K562 (cell line): ENCODE measurements at regions not wholly inside any gene's neighbourhood (a gene's known extent, or its start where the extent isn't known, plus 50 kb on each side); places are given as distances from the start of the nearest gene placed in this dataset.

ENCODE experiments used
- ARID4B ChIP-seq: sonication (generic); formaldehyde crosslinking; IDR thresholded peaks from 2 replicates; pipeline ENCODE4 v1.8.0; 2022; ENCODE audit warnings: mild to moderate bottlenecking, missing genetic modification reagents
- HDAC3 ChIP-seq: fragments of 450-650 bp; IDR thresholded peaks from 2 replicates; pipeline ENCODE4 v1.6.1; 2018; ENCODE audit warnings: borderline replicate concordance, mild to moderate bottlenecking, moderate library complexity; ENCODE audit not compliant: partially characterized antibody
- KDM2B ChIP-seq: fragments of 250-450 bp; sonication (Bioruptor Pico); IDR thresholded peaks from 2 replicates; pipeline ENCODE4 v1.8.0; 2021; ENCODE audit warnings: mild to moderate bottlenecking, moderate library complexity
- MEF2A ChIP-seq: IDR thresholded peaks from 2 replicates; pipeline ENCODE4 v1.6.1; 2011; ENCODE audit warnings: low read depth, mild to moderate bottlenecking, low read length, moderate library complexity; ENCODE audit not compliant: control insufficient read depth
- MIER1 ChIP-seq: fragments of 450-650 bp; IDR thresholded peaks from 2 replicates; pipeline ENCODE4 v1.6.1; 2016; ENCODE audit warnings: antibody characterized with exemption, mild to moderate bottlenecking, low read depth
- NFIX ChIP-seq: fragments of 250-450 bp; sonication (Bioruptor Pico); IDR thresholded peaks from 2 replicates; pipeline ENCODE4 v1.4.0; 2020; ENCODE audit warnings: low read depth, mild to moderate bottlenecking, moderate library complexity
- PRDM10 ChIP-seq: fragments of 450-650 bp; IDR thresholded peaks from 2 replicates; pipeline ENCODE4 v1.6.1; 2018; ENCODE audit not compliant: partially characterized antibody
- SMARCC2 ChIP-seq: fragments of 450-650 bp; IDR thresholded peaks from 2 replicates; pipeline ENCODE4 v1.6.1; 2017; ENCODE audit warnings: antibody characterized with exemption, moderate library complexity, mild to moderate bottlenecking, low read depth
- U2AF2 ChIP-seq: fragments of 200-400 bp; formaldehyde crosslinking; optimal IDR thresholded peaks from 2 replicates; pipeline ENCODE3; 2017; ENCODE audit warnings: low read depth, mild to moderate bottlenecking, low read length
- ZNF311 ChIP-seq: fragments of 250-450 bp; sonication (Bioruptor Pico); IDR thresholded peaks from 2 replicates; pipeline ENCODE4 v1.4.0; 2020; ENCODE audit warnings: mild to moderate bottlenecking, moderate library complexity
- TF ChIP-seq, protein P1 (sequence below): sonication (generic); formaldehyde crosslinking; IDR thresholded peaks from 2 replicates; pipeline ENCODE4 v1.4.0; 2020; ENCODE audit warnings: mild to moderate bottlenecking, missing genetic modification reagents
- TF ChIP-seq, protein P2 (sequence below), 2 experiments: fragments of 250-450 bp in 1 of 2; fragments of 450-650 bp in 1 of 2; sonication (Bioruptor Pico) in 1 of 2; IDR thresholded peaks; 2 replicates each; pipeline versions ENCODE4 v1.6.1 to v1.8.0; 2016 to 2021; ENCODE audit warnings: mild to moderate bottlenecking in 2 of 2, moderate library complexity in 2 of 2, missing compliant biosample characterization in 1 of 2, missing genetic modification characterization in 1 of 2
- TF ChIP-seq, protein P3 (sequence below): fragments of 250-450 bp; sonication (Bioruptor Pico); IDR thresholded peaks from 2 replicates; pipeline ENCODE4 v1.8.0; 2021; ENCODE audit warnings: moderate library complexity, mild to moderate bottlenecking, inconsistent platforms

DNA sequence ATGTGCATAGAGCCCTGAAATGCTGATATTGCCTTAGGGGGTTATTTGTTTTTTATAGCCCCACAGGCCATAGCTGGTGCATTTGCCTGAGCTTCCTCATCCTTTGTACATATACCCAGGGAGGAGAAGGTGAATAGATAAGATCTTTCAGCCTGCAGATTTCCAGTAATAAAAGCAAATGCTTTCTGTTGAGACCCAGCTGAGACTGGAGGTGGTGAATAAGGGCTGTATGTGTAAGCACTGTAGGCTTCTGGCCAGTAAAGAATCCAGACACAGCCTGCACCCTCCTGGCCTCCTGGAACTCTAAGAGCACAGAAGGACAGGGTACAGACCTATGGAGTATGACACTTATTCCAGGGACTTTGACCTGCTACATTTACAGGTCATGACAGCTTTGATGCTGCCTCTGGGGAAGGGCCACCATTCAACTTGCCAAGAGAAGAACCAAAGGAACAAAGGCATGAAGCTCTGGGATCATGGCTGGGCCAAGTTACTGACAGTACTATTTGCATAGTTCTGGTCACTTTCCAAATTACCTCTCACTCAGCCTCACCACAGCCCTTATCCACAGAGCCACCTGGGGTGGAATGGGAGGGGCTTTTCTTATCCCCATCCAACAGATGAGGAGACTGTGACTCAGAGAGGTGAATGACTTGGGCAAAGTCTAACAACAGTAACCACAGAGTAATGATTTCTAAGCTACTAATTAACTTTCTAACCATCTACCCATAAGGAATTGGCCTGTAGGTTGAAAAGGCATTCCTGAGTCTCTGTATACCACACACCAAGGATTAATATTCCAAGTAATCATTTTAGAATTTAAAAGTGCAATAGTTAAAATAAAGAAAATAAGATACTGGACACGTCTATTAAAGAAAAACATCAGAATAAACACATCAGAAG, 604.5 kb upstream of the KLF4 start (continued):
- TF ChIP-seq, protein P1, sequence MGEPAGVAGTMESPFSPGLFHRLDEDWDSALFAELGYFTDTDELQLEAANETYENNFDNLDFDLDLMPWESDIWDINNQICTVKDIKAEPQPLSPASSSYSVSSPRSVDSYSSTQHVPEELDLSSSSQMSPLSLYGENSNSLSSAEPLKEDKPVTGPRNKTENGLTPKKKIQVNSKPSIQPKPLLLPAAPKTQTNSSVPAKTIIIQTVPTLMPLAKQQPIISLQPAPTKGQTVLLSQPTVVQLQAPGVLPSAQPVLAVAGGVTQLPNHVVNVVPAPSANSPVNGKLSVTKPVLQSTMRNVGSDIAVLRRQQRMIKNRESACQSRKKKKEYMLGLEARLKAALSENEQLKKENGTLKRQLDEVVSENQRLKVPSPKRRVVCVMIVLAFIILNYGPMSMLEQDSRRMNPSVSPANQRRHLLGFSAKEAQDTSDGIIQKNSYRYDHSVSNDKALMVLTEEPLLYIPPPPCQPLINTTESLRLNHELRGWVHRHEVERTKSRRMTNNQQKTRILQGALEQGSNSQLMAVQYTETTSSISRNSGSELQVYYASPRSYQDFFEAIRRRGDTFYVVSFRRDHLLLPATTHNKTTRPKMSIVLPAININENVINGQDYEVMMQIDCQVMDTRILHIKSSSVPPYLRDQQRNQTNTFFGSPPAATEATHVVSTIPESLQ (CRISPR knock-in tag): no peak
- TF ChIP-seq SMARCC2 (peak; percentile 100), MEF2A (peak; percentile 72; the same call in 1 of the 2 replicates), NFIX (CRISPR knock-in tag) (no peak), ARID4B (CRISPR knock-in tag) (no peak), ZNF311 (CRISPR knock-in tag) (peak; percentile 77; the same call in 1 of the 2 replicates), U2AF2 (no peak), KDM2B (CRISPR knock-in tag) (no peak), HDAC3 (peak; percentile 98), MIER1 (no peak), PRDM10 (no peak)
- TF ChIP-seq, protein P2, sequence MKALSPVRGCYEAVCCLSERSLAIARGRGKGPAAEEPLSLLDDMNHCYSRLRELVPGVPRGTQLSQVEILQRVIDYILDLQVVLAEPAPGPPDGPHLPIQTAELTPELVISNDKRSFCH (CRISPR knock-in tag; IDR thresholded peaks at IDR 0.05): no peak
- TF ChIP-seq, protein P2 (tag; IDR thresholded peaks at IDR 0.05): peak; percentile 81
- TF ChIP-seq, protein P3, sequence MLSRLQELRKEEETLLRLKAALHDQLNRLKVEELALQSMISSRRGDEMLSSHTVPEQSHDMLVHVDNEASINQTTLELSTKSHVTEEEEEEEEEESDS: no peak
